ENCODE measurements at regions not wholly inside any gene's neighbourhood (a gene's known extent, or its start where the extent isn't known, plus 50 kb on each side); places are given as distances from the start of the nearest gene placed in this dataset.

DNA sequence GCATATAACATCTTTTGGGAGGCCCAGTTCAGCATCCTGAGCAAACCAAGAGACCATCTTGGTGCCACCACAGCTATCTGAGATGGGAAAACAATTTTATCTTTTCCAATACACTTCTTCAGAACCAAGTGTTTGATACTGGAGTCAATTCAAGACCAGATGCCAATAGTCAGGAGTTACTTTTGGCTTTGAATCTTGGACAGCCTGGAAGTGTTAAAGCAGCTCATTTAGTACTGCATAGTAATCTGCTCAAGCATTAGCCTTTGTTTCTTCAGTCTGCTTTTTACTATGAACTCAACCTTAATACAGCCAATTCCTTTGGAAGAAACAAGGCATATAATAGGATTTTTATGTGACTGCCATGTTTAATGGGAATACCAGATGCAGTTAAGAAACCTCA is 81.9 kb upstream of the TSPAN8 start:
- H3K4me3 ChIP-seq (replicated peaks in 1 of 2; ENCODE audit: low read depth in 1 of 2, low read length in 2 of 2): no peak overlapping the region
- H3K9ac ChIP-seq (ENCODE audit: low read length): no peak overlapping the region
- H4K20me1 ChIP-seq (ENCODE audit: insufficient read depth): no peaks in the 10 kb centered on the region
- no peaks in the 10 kb centered on the region for H3K36me3 ChIP-seq (ENCODE audit: control insufficient read depth in 1 of 2, insufficient read depth in 2 of 2, low read length in 2 of 2)
- no peak overlapping the region for H3K4me2 ChIP-seq (ENCODE audit: low read length)
- H2AFZ ChIP-seq (ENCODE audit: low read depth, low read length, poor library complexity, severe bottlenecking): no peak overlapping the region
- H3K27ac ChIP-seq (ENCODE audit: low read depth, low read length): no peak overlapping the region
- BruUV-seq (replicated peaks): no TSS peak
- DNase-seq (ENCODE audit: low read depth, low spot score) (no peak), ATAC-seq (no peak)
- no peaks in the 10 kb centered on the region for H3K4me1 ChIP-seq (ENCODE audit: control insufficient read depth in 1 of 2, insufficient read depth in 2 of 2, low read length in 2 of 2)
- ChIA-PET RAD21 (ENCODE audit: low non-redundant PET in 1 of 2, low total read pairs in 2 of 2, uncharacterized antibody in 2 of 2, unreplicated experiment in 2 of 2) (no interaction called here), POLR2A (no interaction called here), CTCF (no interaction called here)
- no peaks in the 10 kb centered on the region for H3K79me2 ChIP-seq (ENCODE audit: insufficient read depth, low read length)
- intact Hi-C loops (cut with micrococcal nuclease): no loop called here
- H3K9me2 ChIP-seq (ENCODE audit: insufficient read depth): 0 out of 2 replicates have a peak, but pooled peaks cover under 1% of the 10 kb centered on the region
- TF ChIP-seq POLR2AphosphoS5 (IDR thresholded peaks at IDR 0.05; ENCODE audit: low read depth, low read length): no peak
- no peak for TF ChIP-seq YY1 (IDR thresholded peaks at IDR 0.05; ENCODE audit: extremely low read depth, insufficient replicate concordance, low read depth, low read length)
- no peak for TF ChIP-seq CTCF (IDR thresholded peaks at IDR 0.05 in 2 of 3, conservative IDR thresholded peaks at IDR 0.05 in 1 of 3; ENCODE audit: borderline replicate concordance in 1 of 3, insufficient read depth in 1 of 3, low read depth in 2 of 3, low read length in 2 of 3)
- no peaks in the 10 kb centered on the region for H3K9me3 ChIP-seq (ENCODE audit: control insufficient read depth in 1 of 2, insufficient read depth in 1 of 2, low read depth in 1 of 2, low read length in 2 of 2)
- no peaks in the 10 kb centered on the region for H3K27me3 ChIP-seq (ENCODE audit: insufficient read depth, low read length)

GRCh38 chr12:71237128-71237527 is 79.3 kb upstream of the TSPAN8 start:
- no peaks in the 10 kb centered on the region for H3K9me3 ChIP-seq (ENCODE audit: control insufficient read depth in 1 of 2, insufficient read depth in 1 of 2, low read depth in 1 of 2, low read length in 2 of 2)
- CTCF ChIA-PET: no interaction called here
- no peak overlapping the region for H3K27ac ChIP-seq (ENCODE audit: low read depth, low read length)
- no peak overlapping the region for H3K9ac ChIP-seq (ENCODE audit: low read length)
- BruUV-seq (replicated peaks): no TSS peak
- H4K20me1 ChIP-seq (ENCODE audit: insufficient read depth): no peaks in the 10 kb centered on the region
- no peak overlapping the region for H3K4me2 ChIP-seq (ENCODE audit: low read length)
- TF ChIP-seq ZBTB33 (IDR thresholded peaks at IDR 0.05; ENCODE audit: extremely low read depth, insufficient replicate concordance, low read length) (no peak), TCF7L2 (IDR thresholded peaks at IDR 0.05; ENCODE audit: borderline replicate concordance, extremely low read depth, insufficient read depth, insufficient read length) (no peak), SRF (IDR thresholded peaks at IDR 0.05; ENCODE audit: low read depth) (no peak), JUND (IDR thresholded peaks at IDR 0.05) (no peak), CEBPB (IDR thresholded peaks at IDR 0.05; ENCODE audit: low read depth) (no peak), FOSL1 (IDR thresholded peaks at IDR 0.05; ENCODE audit: low read depth) (no peak)
- no peaks in the 10 kb centered on the region for H3K36me3 ChIP-seq (ENCODE audit: control insufficient read depth in 1 of 2, insufficient read depth in 2 of 2, low read length in 2 of 2)
- H2AFZ ChIP-seq (ENCODE audit: low read depth, low read length, poor library complexity, severe bottlenecking): no peak overlapping the region
- POLR2A ChIA-PET: no interaction called here
- H3K9me2 ChIP-seq (ENCODE audit: insufficient read depth): no peaks in the 10 kb centered on the region
- no peak for ATAC-seq
- intact Hi-C loops (cut with micrococcal nuclease): no loop called here
- RAD21 ChIA-PET (ENCODE audit: low non-redundant PET in 1 of 2, low total read pairs in 2 of 2, uncharacterized antibody in 2 of 2, unreplicated experiment in 2 of 2): no interaction called here
- H3K27me3 ChIP-seq (ENCODE audit: insufficient read depth, low read length): no peaks in the 10 kb centered on the region
- H3K4me3 ChIP-seq (replicated peaks in 1 of 2; ENCODE audit: low read depth in 1 of 2, low read length in 2 of 2): no peak overlapping the region
- no peaks in the 10 kb centered on the region for H3K4me1 ChIP-seq (ENCODE audit: control insufficient read depth in 1 of 2, insufficient read depth in 2 of 2, low read length in 2 of 2)
- H3K79me2 ChIP-seq (ENCODE audit: insufficient read depth, low read length): no peaks in the 10 kb centered on the region
- no peak for DNase-seq (ENCODE audit: low read depth, low spot score)

Data from HCT116 (cell line).